ENCODE measurements at regions not wholly inside any gene's neighbourhood (a gene's known extent, or its start where the extent isn't known, plus 50 kb on each side); places are given as distances from the start of the nearest gene placed in this dataset.

DNA sequence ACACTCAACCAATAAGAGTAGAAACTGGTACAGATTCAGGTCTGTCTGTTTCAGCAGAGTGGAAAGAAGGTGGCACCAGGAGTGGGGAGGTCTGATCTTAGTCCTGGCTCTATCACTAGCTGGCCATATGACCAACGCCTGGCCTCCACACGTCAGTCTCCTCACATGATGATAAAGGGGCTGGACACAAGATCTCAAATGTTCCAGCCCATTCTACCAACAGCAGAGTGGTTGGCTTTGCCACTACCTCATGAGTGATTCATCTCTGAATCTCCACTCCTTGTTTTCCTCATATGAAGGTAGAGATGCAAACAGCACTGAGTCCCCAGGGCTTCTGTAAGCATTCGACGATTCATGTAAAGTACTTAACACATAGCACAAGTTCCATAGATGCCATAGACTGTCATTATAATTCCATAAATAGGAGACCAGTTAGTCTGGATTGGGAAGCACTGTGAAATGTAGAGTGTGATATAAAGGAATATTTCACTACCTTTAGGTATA, 281.9 kb upstream of the ASIC2 start:
- no peak for TF ChIP-seq CTCF (conservative IDR thresholded peaks at IDR 0.05; ENCODE audit: low read depth, low read length)
- no peak for TF ChIP-seq EZH2 (IDR thresholded peaks at IDR 0.05; ENCODE audit: borderline replicate concordance, low read depth, low read length, poor library complexity, severe bottlenecking)
